DMS114 treated with DMSO at 0.1 percent for 48 hours (cell line): ENCODE measurements at regions not wholly inside any gene's neighbourhood (a gene's known extent, or its start where the extent isn't known, plus 50 kb on each side); places are given as distances from the start of the nearest gene placed in this dataset.

ENCODE experiments used
- DNase-seq: peaks from one replicate; lab custom pipeline; 2025; ENCODE audit not compliant: unreplicated experiment; lab: John Stamatoyannopoulos, UW

DNA sequence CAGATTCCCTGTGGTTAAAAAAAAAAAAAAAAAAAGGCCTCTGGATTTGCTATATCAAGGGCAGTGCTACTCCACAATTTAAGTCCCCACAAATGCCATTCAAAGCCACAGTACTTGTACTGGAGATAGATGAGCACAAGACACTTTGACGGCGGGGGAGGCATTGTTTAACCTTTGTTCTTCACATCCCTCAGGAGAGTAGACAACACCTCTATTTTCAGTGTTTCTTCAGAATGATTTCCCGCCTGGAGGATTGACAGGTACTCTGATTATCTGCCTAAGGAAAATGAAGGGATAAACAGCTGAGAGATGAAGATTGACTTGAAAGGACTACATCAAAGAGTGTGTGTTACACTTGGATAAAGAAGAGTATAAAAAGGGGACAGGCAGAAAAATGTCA is 58.7 kb downstream of the OTOL1 start:
- DNase-seq = no peak

DNA sequence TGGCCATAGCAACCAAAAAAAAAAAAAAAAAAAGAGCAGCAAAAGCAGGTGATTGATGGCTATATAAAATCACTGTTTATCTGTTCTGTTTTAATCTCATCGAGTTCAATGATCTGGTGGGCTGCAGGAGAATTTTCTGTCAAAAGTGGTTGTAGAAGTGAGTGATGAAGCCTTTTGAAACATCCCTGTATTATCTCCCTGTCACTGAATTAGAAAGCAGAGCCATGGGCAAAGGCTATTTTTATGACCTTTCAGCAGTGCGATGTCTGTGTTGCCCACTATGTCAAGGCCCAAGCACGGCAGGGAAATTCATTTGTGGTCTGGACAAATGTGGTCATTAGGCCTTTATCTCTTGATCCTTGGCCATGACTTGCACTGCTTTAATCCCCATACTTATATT is 59.9 kb downstream of the OTOL1 start:
- no peak for DNase-seq

DNA sequence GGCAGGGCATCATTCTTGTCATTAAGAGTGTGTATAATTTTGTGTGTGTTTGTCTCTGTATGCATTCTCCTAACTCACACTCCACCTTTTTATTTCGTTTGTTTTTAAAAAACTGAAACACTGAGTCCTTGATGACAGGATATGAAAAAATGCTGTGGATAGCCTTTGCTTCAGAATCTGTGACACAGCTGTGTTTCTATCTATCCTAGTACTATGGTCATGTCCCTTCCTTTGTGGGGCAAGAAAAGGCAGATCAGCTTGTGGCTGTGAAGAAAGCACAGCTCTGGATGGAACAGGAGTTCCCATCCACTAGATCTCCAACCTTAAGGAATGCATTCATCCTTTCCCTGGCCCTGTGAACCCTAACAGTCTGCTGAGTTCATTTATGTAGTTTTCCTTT is 60.3 kb downstream of the OTOL1 start:
- no peak for DNase-seq

DNA sequence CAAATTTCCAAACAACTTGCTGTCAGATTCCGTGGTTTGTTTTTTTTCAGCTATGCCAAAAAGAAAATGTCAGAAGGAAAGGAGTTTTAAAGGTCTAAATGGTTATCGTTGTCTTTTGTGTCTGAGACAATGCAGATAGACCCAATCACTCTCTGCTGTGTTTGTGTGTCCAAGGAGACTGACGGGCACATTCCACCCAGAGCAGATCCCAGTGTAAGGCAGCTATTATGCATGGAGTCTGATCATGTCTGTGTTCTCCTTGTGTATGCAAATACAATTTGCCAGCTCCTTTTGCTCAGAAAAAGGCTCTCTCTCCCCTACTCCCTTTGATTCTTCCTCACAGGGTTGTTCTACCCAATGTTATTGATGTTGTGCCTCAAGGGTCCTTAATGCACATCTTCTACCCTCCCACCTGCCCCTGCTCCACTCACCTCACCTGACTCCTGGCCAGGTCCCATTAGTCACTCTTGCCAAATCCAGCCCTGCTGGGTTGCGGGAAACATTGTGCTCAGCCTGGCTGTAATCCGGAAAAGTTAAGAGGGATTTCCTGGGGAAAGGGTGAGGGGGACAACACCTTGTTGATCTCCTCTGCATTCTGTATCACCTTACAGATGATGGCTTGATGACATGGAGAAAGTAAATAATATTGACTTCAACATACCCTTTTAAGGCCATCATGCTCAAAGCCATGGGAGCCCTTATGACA is 61.0 kb downstream of the OTOL1 start:
- DNase-seq = no peak

DNA sequence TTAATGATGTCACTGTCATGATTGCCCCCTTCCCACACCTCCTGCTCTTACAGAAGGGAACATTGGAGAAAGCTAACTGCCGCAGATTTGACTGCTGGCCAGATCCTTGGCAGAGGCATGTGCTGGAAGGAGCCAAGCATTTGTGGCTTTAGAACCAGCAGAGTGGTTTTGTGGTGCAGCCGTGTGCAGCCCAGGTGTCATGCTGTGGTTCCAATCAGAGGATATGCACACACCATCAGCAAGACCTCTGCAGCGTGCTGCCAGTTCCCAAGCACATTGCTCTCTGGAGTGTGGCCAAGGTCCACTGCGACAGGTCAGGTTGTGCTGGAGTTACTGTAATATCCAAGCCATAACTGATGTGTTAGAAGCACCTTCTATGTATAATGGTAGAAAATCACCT is 61.6 kb downstream of the OTOL1 start:
- no peak for DNase-seq

DNA sequence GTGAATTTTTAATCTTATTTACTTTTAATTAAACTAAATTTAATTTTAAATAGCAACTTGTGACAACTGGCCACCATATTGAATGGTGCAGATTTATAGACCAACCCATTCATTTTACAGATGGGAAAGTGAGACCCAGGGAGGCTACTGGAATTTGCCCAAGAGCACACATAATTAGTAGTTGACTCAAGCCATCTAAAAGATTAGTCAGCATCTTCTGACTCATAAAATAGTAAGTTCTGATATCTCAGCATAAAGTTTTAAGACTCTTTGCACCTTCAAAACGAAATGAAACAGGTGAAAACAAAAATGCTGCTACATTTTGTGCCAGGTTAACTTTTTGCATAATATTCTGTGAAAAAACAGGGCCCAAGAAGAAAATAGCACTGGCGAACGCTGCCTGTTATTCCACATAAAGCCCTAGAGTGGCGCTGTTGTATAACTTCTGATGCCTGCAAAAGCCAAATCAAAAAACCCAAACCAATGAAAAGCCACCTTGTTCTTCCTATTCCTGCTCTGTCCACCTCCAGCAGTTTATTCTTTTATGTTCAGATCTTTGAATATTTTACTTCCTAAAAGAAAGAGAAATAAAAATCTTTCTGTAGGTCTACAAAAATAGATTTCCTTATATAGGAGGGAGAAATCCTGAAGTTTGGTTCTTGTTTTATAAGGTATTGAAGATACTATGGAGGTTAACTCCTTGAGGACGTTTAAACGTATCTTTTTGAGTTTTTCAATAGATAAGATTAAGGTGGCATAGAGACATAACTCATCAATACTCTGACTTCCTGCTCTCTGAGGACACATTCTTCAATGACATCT is 62.8 kb downstream of the OTOL1 start:
- DNase-seq = peak; percentile 35

DNA sequence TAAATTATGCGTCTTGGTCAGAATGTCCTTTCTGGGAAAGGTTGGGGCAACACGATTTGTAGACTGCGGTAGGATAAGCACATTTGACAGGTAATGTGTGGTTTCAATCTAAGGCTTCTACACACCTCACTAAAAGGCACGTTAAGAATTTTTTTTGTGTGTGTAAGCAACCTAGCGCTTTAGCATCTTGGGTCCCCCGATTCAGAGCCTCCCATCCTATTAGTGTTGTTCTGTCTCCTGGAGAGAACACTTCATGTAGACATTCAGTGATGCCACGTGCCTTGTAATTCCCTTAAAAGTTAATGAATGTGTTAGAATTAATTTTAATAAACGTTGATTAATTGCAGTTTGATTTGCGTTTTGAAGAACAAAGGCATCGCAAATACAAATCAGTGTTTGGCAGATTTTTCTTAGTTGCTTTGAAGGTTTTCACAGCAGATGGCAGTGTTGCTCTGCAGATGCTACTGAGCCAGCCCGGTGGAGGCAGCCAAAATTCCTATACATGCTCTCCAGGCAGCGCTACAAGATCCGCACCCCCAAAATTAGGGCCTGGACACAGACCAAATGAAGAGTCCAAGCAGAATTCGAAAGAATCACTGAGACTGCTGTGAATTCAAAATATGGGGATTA is 63.5 kb downstream of the OTOL1 start:
- peak; percentile 13 for DNase-seq

DNA sequence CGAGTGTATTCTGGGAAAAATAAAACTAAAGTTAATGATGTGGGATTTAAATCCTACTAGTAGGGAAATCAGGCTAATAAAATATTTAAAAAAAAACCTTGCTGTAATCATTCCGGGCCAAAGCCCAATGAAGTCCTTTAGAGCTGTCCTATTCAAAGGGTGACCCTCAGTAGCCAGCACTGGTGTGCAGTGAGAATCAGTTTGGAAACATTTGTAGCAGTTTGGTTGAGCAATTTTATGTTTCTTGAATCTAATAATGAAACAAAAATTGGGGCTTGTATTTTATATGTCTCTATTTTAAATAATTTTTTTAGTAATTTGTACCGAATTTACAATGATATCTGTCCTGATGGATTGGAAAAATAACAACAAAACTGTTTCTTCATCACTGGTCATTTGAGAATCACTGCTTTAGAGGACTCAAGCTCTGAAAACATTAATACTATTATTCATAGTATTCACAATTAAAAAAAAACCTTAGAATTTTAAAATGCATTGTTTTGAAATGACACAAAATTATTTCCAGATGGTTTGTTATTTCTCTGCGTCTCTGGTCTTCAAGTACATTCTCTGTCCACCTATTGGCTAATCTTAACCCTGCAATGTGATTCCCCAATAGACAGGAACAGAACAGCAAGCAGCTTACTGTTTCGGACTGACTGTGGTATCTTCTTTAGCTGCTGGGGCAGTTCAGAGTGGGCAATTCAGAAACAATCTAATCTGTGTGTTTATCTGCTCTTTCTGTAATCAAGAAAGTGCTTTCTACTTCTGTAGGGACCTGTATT is 71.2 kb downstream of the OTOL1 start:
- no peak for DNase-seq

DNA sequence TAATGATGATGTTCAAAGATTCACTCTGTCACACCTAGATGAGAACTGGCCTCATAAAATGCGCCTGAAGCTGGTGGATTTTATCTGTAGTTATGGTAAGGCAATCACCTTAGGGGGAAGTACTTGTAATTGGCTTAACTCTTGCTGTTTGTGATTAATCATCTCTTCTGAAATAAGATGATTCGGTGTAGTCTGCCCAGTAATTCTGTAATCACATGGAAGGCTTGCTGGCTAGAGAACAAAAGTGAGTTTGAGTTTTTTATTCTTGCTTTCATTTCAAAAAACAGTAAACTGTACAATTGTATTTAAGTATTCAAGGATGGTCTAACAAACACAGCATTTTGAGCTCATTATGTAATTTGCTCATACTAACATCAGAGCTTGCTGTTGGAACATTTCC is 72.1 kb downstream of the OTOL1 start:
- DNase-seq = no peak

DNA sequence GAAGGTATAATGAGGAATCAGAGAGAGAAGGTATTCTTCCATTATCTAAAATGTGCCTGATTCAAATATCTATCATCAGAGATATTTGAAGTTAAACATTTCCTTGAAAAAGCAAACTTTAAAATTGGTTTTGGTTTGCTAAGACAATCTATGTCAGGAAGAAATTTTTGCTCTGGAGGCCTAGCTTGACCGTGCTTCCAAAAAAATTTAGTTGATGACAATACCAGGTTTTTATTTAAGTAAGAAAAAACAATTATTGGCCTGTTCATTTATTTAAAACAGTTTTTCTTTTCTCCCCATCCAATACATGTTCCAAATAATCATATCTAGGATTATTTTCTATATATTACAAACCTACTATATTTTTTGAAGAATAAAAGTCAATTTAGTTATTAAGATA is 75.3 kb downstream of the OTOL1 start:
- no peak for DNase-seq

DNA sequence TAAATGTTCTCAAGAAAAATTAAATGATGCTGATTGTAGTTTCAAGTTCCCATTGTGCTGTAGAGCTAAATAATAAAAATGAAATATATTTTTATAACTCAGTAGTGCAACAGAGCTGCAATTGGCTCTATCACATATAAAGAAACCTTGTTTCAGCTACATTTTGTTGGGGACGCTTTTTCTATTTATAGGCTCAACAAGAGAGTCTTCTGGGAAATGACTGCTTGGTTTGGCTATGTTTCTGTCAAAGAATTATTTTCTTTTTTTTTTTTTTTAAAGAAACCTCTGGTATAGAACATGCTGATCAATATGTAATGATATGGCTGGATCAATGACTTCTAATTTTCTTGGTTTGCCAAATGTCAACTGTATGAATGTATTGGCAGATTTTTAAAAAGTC is 76.5 kb downstream of the OTOL1 start:
- no peak for DNase-seq

DNA sequence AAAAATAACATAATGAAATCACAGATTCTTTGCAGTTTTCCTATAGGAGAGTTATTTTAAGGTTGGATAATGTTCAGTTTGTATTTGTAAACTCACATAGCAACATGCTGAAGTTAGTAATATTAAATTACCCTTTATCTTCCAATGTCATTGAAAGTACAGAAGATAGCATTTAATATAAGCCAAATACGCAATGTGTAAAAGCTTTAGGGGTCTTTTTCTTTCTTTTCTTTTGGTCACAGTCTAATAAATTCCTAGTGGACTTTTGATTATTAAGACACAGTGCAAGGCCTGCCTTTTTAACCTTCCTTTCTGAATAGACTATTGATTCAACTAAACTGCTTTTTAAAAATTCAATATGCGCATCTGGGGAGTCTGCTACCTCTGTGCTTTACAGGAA is 79.3 kb downstream of the OTOL1 start:
- no peak for DNase-seq

DNA sequence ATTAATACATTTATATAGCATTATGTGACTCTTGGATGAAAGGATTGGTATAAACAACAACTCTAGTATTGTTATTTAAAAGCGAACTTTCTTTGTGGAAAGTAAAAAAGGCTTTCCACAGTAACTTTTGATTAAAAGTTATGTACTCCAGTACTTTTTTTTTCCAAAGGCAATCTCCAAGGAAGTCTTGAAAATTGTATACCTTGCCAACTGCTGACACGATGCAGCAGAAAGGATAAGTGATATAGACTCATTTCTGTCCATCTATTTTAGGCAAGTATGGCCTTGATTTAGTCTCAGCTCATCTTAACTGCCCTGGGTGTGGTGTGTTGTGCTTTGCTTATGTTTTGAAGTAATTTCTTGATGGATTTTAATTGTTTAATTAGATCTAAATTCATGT is 79.7 kb downstream of the OTOL1 start:
- no peak for DNase-seq

DNA sequence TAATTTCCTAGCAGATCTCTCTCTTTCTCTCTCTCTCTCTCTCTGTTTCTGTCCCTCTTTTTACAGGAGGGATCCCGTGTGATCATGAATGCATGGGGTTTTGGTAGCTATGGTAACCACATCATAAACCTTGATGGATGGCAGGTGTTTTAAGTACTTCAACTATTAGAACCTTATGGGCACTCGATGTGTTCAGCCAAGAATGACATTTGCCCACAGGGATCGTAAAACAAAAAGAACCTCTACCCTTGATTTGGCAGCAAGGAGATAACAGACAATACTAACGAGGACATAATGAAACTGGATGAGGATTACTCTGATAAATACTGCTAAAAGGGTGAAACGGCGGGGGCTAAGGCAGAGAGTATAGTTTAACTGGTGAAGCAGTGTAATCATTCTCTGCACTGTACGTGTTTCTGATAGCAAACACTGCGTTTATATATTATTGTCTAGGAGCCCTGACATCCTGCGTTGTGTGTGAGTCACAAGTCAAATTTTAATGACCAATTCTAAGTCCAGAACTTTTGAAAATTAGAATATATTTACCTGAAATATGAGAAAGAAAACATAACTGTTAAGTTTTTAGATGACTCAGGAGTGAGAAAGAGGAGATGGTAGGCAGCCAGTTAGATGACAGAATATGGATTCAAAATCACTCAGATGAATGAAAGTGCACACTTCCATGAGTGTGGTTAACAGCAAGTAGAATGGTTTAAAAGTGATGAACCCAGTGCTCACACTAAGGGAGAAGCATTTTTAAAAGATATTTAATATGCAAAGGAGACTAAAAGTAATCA is 80.3 kb downstream of the OTOL1 start:
- no peak for DNase-seq

DNA sequence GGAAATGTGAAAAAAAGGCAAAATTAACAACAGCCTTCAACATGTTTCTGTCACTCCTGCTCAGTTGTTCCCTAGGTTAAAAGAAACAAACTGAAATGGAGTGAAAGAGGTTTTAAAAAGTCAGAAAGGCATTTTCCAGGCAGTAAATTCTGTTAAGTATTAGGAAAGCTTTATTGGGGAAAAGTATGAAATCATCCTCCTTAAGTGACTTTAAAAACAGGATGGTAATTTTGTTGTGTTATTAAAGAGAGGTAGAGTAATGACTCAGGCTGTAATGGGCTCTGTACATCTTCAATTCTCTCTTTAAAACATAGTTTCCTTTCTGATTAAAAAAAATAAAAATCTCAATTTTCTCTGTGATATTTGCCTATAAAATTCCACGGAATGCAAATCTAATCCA is 81.1 kb downstream of the OTOL1 start:
- no peak for DNase-seq

DNA sequence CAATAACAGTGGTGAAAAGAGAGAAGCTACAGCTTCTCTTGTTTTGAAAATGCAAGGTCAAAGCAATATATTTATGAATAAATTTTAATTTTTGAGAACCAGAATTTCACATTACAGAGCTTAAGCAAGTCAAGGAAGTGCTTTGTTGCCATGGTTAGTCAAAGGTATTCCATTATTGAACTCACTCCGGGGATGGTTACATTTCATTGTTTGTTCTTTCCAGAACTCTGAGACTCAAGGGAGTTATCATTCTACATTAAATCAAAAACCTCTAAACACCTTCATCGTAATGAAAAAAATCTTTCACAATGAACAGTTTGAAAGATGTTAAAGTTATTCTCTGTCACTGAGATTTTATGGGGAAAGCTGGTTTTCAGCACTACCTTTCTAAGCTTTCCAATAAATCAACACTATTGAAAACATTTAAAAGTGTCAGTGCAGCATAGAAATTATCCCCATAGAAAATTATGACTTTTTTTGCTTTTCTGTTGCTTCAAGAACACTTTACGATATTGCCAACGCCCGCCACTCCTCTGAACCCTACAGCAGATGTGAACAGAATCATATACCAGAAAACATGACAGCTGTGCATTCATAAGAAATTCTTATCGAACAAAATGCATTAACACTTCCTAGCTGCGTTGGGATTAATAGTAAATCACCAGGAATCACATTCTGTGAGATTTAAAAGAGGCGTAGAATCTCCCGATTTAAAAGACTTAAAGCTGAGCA is 83.0 kb downstream of the OTOL1 start:
- DNase-seq = no peak

DNA sequence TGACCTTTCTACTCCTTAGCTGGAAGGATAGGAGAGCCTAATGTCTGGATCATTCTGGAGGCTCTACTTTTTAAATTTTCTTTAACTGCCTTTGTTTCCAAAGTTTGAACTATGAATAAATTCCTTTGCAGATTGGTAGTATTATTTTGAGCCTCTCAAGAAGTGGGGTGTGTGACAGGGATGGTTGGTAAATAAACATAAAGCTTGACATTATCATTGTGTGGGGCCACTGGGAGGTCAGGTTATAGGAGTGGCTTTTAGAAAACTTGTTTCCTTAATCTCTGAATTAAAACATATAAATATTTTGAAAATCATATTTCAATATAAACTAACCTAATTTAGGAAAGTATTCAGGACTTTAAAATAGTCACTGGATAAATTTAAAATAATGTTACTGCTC is 89.3 kb downstream of the OTOL1 start:
- no peak for DNase-seq

DNA sequence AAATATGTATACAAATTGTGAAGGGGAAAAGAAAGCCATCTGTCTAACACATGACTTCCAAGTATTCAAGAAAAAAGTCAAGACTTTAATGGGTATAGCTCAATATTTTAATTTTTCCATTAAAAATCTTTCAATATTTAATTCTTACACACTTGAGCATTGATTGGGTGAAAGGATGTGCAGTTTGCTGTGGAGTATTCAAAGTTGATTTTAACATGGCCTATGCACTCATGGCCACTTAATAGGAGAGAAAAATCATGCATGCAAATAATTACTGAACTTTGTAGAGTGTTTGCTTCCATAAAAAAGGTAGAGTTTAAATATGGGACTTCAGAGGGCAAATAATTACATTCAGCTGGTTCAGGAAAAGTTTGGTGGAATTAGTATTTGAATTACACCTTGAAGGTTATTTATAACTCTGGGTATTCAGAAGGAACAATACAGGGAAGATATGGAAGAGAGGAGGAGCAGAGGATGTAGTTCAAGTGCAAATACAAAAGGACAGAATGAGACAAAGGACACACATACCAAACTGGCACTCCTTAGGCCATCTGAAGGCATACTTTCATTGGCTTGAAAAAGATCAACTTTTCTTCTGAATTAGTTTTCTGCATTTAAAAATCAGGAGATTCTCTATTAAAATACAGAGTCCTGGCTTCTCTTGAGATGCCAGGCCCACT is 90.1 kb downstream of the OTOL1 start:
- DNase-seq = no peak

DNA sequence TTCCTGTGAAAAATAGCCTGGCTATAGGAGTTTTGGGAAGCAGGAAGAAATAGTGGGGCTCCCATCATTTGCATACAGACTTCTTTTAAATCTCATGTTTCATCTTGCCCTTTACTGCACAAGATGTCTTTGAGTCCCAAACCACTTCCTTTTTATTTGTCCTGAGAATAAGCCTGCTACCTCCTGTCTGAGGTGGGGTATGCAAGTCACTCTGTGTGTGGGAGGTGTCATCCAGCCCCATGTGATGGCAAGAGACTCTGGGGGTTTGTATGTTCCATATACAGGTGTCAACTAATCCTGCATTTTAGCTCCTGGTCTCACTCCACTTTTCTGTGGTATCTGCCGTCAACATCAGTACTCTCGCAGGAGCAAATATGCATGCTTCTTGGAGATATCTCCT is 102.0 kb downstream of the OTOL1 start:
- DNase-seq = no peak
